ENCODE measurements at regions not wholly inside any gene's neighbourhood (a gene's known extent, or its start where the extent isn't known, plus 50 kb on each side); places are given as distances from the start of the nearest gene placed in this dataset.
"Not testable (repeated sequence)": the region's sequence is repeated elsewhere in the genome, so short reads cannot be mapped to it uniquely, and the experiment has no call there.

GRCh38 chr1:181185461-181185860 is 97.0 kb downstream of the IER5 start:
- no peak overlapping the region for H3K27ac ChIP-seq (ENCODE audit: low read length)
- H3K4me1 ChIP-seq (ENCODE audit: low read length), result no peaks in the 10 kb centered on the region
- no peak overlapping the region for H2AFZ ChIP-seq (ENCODE audit: low read length)
- H3K9me2 ChIP-seq (replicated peaks; ENCODE audit: insufficient read depth, low read length), result no peaks in the 10 kb centered on the region
- DNase-seq, result no peak
- H3K9me3 ChIP-seq (replicated peaks; ENCODE audit: insufficient read depth, low read length), result no peaks in the 10 kb centered on the region
- H3K36me3 ChIP-seq (replicated peaks; ENCODE audit: insufficient read depth, low read length), result no peaks in the 10 kb centered on the region
- H4K20me1 ChIP-seq (ENCODE audit: insufficient read depth, low read length), result no peaks in the 10 kb centered on the region
- H3K4me3 ChIP-seq (ENCODE audit: low read length), result no peak overlapping the region
- no peaks in the 10 kb centered on the region for H3K79me2 ChIP-seq (ENCODE audit: low read length)
- no peak overlapping the region for H3K4me2 ChIP-seq (ENCODE audit: low read depth, low read length)
- no peaks in the 10 kb centered on the region for H3F3A ChIP-seq (ENCODE audit: insufficient read depth, low read length)
- H3K9ac ChIP-seq (ENCODE audit: low read length), result no peak overlapping the region
- no peak for TF ChIP-seq EZH2phosphoT487 (IDR thresholded peaks at IDR 0.05; ENCODE audit: low read length)
- H3K27me3 ChIP-seq (replicated peaks; ENCODE audit: insufficient read depth, low read length), result no peaks in the 10 kb centered on the region

GRCh38 chr1:181186133-181186532 is 97.6 kb downstream of the IER5 start:
- H3K9me3 ChIP-seq (replicated peaks; ENCODE audit: insufficient read depth, low read length); H3K4me1 ChIP-seq (ENCODE audit: low read length); H3K36me3 ChIP-seq (replicated peaks; ENCODE audit: insufficient read depth, low read length); H3K4me2 ChIP-seq (ENCODE audit: low read depth, low read length); DNase-seq; H3K4me3 ChIP-seq (ENCODE audit: low read length); H3K79me2 ChIP-seq (ENCODE audit: low read length); H2AFZ ChIP-seq (ENCODE audit: low read length); H3K9ac ChIP-seq (ENCODE audit: low read length); H3F3A ChIP-seq (ENCODE audit: insufficient read depth, low read length); H3K27me3 ChIP-seq (replicated peaks; ENCODE audit: insufficient read depth, low read length); H3K27ac ChIP-seq (ENCODE audit: low read length); H3K9me2 ChIP-seq (replicated peaks; ENCODE audit: insufficient read depth, low read length); H4K20me1 ChIP-seq (ENCODE audit: insufficient read depth, low read length): not testable (repeated sequence)

GRCh38 chr1:181187337-181188126 is 99.0 kb downstream of the IER5 start:
- H3K4me2 ChIP-seq (ENCODE audit: low read depth, low read length), result no peak overlapping the region
- H3K4me3 ChIP-seq (ENCODE audit: low read length), result no peak overlapping the region
- TF ChIP-seq EZH2 (optimal IDR thresholded peaks at IDR 0.05; ENCODE audit: low read depth, low read length) (no peak), EZH2phosphoT487 (IDR thresholded peaks at IDR 0.05; ENCODE audit: low read length) (no peak), CTCF (IDR thresholded peaks at IDR 0.05; ENCODE audit: low read length) (no peak)
- no peaks in the 10 kb centered on the region for H3K79me2 ChIP-seq (ENCODE audit: low read length)
- H3K4me1 ChIP-seq (ENCODE audit: low read length), result no peaks in the 10 kb centered on the region
- no peaks in the 10 kb centered on the region for H3K27me3 ChIP-seq (replicated peaks; ENCODE audit: insufficient read depth, low read length)
- no peak overlapping the region for H3K9ac ChIP-seq (ENCODE audit: low read length)
- H2AFZ ChIP-seq (ENCODE audit: low read length), result no peak overlapping the region
- no peak for DNase-seq
- no peaks in the 10 kb centered on the region for H3K9me3 ChIP-seq (replicated peaks; ENCODE audit: insufficient read depth, low read length)
- H3K9me2 ChIP-seq (replicated peaks; ENCODE audit: insufficient read depth, low read length), result no peaks in the 10 kb centered on the region
- H3F3A ChIP-seq (ENCODE audit: insufficient read depth, low read length), result no peaks in the 10 kb centered on the region
- H4K20me1 ChIP-seq (ENCODE audit: insufficient read depth, low read length), result no peaks in the 10 kb centered on the region
- no peaks in the 10 kb centered on the region for H3K36me3 ChIP-seq (replicated peaks; ENCODE audit: insufficient read depth, low read length)
- H3K27ac ChIP-seq (ENCODE audit: low read length), result no peak overlapping the region

GRCh38 chr1:181189245-181189644 is 100.7 kb downstream of the IER5 start:
- Histone ChIP-seq H3K4me1 (ENCODE audit: low read length) (no peaks in the 10 kb centered on the region), H3K79me2 (ENCODE audit: low read length) (no peaks in the 10 kb centered on the region), H3K27ac (ENCODE audit: low read length) (no peak overlapping the region), H2AFZ (ENCODE audit: low read length) (peak overlapping the region; percentile 81), H3F3A (ENCODE audit: insufficient read depth, low read length) (no peaks in the 10 kb centered on the region), H3K9ac (ENCODE audit: low read length) (no peak overlapping the region; the same call in 1 of the 2 replicates), H4K20me1 (ENCODE audit: insufficient read depth, low read length) (no peaks in the 10 kb centered on the region), H3K9me2 (replicated peaks; ENCODE audit: insufficient read depth, low read length) (no peaks in the 10 kb centered on the region), H3K36me3 (replicated peaks; ENCODE audit: insufficient read depth, low read length) (no peaks in the 10 kb centered on the region), H3K4me3 (ENCODE audit: low read length) (no peak overlapping the region), H3K27me3 (replicated peaks; ENCODE audit: insufficient read depth, low read length) (no peaks in the 10 kb centered on the region), H3K4me2 (ENCODE audit: low read depth, low read length) (0 out of 2 replicates have a peak overlapping the region, but pooled peaks have one; percentile 92), H3K9me3 (replicated peaks; ENCODE audit: insufficient read depth, low read length) (no peaks in the 10 kb centered on the region)
- no peak for DNase-seq
- no peak for TF ChIP-seq CTCF (IDR thresholded peaks at IDR 0.05; ENCODE audit: low read length)
- TF ChIP-seq EZH2 (optimal IDR thresholded peaks at IDR 0.05; ENCODE audit: low read depth, low read length), result no peak
- no peak for TF ChIP-seq EZH2phosphoT487 (IDR thresholded peaks at IDR 0.05; ENCODE audit: low read length)

All from MM.1S (cell line).